SJSA1 (cell line): ENCODE measurements at regions not wholly inside any gene's neighbourhood (a gene's known extent, or its start where the extent isn't known, plus 50 kb on each side); places are given as distances from the start of the nearest gene placed in this dataset.
"Not testable (repeated sequence)": the region's sequence is repeated elsewhere in the genome, so short reads cannot be mapped to it uniquely, and the experiment has no call there.

Experiments
- DNase-seq, 2 experiments: peaks; one replicate each; pipeline ENCODE4 v3.0.0-alpha.2; 2015 to 2020; ENCODE audit warnings: low spot score in 2 of 2, low read depth in 1 of 2
- H3K27ac ChIP-seq: fragments of 250-450 bp; sonication (Bioruptor Pico); 2 replicates; pipeline ENCODE4 v1.5.1; 2020; ENCODE audit warnings: mild to moderate bottlenecking, moderate library complexity
- H3K27me3 ChIP-seq: fragments of 250-450 bp; sonication (Bioruptor Pico); replicated peaks from 2 replicates; pipeline ENCODE4 v1.5.1; 2020; ENCODE audit warnings: mild to moderate bottlenecking, moderate library complexity
- H3K36me3 ChIP-seq: fragments of 250-450 bp; sonication (Bioruptor Pico); 2 replicates; pipeline ENCODE4 v1.5.1; 2020; ENCODE audit warnings: mild to moderate bottlenecking
- H3K4me1 ChIP-seq: fragments of 250-450 bp; sonication (Bioruptor Pico); replicated peaks from 2 replicates; pipeline ENCODE4 v1.6.1; 2021; ENCODE audit warnings: mild to moderate bottlenecking
- H3K4me3 ChIP-seq: fragments of 250-450 bp; sonication (Bioruptor Pico); 2 replicates; pipeline ENCODE4 v1.5.1; 2020; ENCODE audit warnings: mild to moderate bottlenecking
- H3K9me3 ChIP-seq: fragments of 250-450 bp; sonication (Bioruptor Pico); replicated peaks from 2 replicates; pipeline ENCODE4 v1.5.1; 2020; ENCODE audit warnings: mild to moderate bottlenecking

GRCh38 chr6:17218023-17218748 is 63.0 kb upstream of the RBM24 start:
- H3K4me1 ChIP-seq = no peaks in the 10 kb centered on the region
- no peak overlapping the region for H3K27ac ChIP-seq
- H3K4me3 ChIP-seq = no peak overlapping the region
- no peaks in the 10 kb centered on the region for H3K36me3 ChIP-seq
- no peaks in the 10 kb centered on the region; the same call in 1 of the 2 replicates for H3K27me3 ChIP-seq
- H3K9me3 ChIP-seq = no peaks in the 10 kb centered on the region
- no peak for DNase-seq

DNA sequence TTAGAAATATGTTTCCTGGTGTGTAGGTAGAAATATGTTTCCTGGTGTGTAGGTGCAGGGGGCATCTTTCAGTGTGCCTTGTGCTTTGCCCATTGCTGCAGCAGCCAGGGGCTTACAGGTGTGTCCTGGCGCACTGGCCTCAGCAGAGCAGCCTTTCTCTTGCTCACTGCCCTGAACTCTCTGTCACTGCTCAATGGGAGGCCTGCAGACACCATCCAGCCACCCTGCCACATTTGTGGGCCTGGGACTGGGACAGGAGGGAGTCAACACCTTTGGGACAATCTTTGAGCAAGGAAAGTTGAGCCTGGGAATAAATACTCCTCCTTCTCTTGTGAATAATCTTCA is 62.4 kb upstream of the RBM24 start:
- Histone ChIP-seq H3K27ac (no peak overlapping the region), H3K36me3 (no peaks in the 10 kb centered on the region), H3K9me3 (no peaks in the 10 kb centered on the region), H3K4me3 (no peak overlapping the region), H3K4me1 (no peaks in the 10 kb centered on the region), H3K27me3 (no peaks in the 10 kb centered on the region; the same call in 1 of the 2 replicates)
- DNase-seq = no peak

DNA sequence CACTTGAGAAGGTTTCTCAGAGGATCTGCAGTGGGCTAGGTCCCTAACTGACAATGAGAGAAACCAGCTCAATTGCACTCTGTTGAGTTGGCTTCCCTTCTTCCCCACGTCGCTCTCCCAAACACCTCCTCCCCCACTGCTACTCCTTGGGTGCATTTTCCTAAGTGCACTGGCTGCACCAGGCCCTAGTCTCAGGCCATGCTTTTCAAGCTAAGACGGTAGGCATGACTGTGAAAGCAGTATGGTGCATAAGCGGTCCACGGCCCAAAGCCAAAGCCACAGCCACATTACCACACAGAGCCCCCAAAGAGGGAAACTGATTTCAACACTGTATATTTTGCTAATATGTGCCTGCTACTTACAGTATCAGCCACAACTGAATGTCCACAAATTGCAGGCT is 62.1 kb upstream of the RBM24 start:
- DNase-seq = no peak
- Histone ChIP-seq H3K4me1 (no peaks in the 10 kb centered on the region), H3K9me3 (no peaks in the 10 kb centered on the region), H3K27me3 (no peaks in the 10 kb centered on the region; the same call in 1 of the 2 replicates), H3K4me3 (no peak overlapping the region), H3K27ac (no peak overlapping the region), H3K36me3 (no peaks in the 10 kb centered on the region)

DNA sequence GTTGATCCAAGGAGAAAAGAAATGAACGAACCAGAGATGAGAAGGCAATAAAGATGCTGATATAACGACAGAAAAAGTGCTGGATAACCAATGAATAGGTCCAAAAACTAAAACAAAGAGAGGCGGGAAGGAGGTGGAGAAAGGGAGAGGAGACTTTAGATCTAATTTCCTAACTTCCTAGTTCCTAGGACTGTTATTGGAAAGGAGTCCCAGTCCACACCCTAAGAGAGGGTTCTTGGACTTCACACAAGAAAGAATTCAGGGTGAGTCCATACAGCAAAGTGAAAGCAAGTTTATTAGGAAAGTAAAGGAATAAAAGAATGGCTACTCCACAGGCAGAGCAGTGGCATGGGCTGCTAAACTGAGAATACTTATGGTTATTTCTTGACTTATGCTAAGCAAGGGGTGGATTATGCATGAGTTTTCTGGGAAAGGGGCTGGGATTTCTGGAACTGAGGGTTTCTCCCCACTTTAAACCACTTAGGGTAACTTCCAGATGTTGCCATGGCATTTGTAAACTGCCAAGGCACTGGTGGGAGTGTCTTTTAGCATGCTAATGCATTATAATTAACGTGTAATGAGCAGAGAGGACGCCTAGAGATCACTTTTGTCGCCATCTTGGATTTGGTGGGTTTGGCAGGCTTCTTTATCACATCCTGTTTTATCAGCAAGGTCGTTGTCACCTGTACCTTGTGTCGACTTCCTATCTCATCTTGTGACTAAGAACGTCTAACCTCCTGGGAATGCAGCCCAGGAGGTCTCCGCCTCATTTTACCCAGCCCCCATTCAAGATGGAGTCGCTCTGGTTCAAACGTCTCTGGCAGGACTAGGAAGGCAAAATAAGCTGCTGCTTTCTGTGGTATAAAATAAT is 60.9 kb upstream of the RBM24 start:
- H3K4me1 ChIP-seq = no peaks in the 10 kb centered on the region
- DNase-seq = no peak
- H3K4me3 ChIP-seq = no peak overlapping the region
- no peaks in the 10 kb centered on the region for H3K9me3 ChIP-seq
- no peak overlapping the region for H3K27ac ChIP-seq
- H3K27me3 ChIP-seq = no peaks in the 10 kb centered on the region; the same call in 1 of the 2 replicates
- no peaks in the 10 kb centered on the region for H3K36me3 ChIP-seq

DNA sequence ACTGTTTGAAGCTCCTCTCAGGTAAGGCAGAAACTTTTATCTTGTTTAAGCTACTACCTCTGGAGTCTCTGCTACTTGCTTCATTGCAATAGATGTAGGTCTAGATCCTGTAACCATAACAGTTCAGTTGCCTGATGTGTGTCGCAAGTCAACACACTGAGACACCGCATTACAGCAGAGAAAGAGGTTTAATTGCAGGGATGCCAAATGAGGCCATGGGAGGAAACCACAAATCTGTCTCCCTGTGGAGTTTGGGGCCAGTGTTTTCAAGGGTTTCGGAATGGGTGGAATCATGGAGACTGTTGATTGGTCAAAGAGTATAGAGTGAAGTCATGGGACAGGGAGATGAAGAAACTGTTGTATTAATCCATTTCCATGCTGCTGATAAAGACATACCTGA is 57.1 kb upstream of the RBM24 start:
- Histone ChIP-seq H3K4me1 (no peaks in the 10 kb centered on the region), H3K4me3 (no peak overlapping the region), H3K27ac (no peak overlapping the region), H3K9me3 (no peaks in the 10 kb centered on the region), H3K36me3 (no peaks in the 10 kb centered on the region), H3K27me3 (no peaks in the 10 kb centered on the region)
- DNase-seq = no peak

GRCh38 chr6:17224501-17224900 is 56.7 kb upstream of the RBM24 start:
- H3K4me1 ChIP-seq, DNase-seq, H3K9me3 ChIP-seq, H3K36me3 ChIP-seq, H3K27me3 ChIP-seq, H3K4me3 ChIP-seq, H3K27ac ChIP-seq: not testable (repeated sequence)

GRCh38 chr6:17225767-17226630 is 55.2 kb upstream of the RBM24 start:
- no peaks in the 10 kb centered on the region for H3K9me3 ChIP-seq
- H3K4me1 ChIP-seq = no peaks in the 10 kb centered on the region
- no peaks in the 10 kb centered on the region for H3K36me3 ChIP-seq
- H3K27ac ChIP-seq = no peak overlapping the region
- no peak for DNase-seq
- H3K4me3 ChIP-seq = no peak overlapping the region
- no peaks in the 10 kb centered on the region for H3K27me3 ChIP-seq

DNA sequence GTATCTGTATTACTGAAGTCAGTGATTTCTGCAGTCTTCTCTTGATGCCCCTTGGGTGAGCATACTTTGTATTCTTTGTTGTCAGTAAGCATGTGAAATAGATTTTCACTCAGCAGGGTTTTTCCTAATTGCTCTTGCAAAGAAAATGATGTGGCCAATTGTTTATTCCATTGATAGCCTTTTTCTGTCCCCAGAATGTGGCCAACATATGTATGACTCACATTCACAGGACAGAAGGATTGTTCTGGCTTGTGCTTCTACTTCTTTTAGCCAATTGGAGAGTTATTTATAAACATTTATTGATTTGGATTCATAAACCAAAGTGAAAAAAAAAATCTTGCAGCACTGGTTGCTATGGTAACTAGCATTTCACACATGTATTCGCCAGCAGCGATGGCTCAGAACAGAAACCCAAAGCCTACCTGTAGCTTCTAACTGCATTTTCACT is 54.4 kb upstream of the RBM24 start:
- H3K27ac ChIP-seq = no peak overlapping the region
- DNase-seq = peak in 1 of 2 experiments; percentile 10
- no peaks in the 10 kb centered on the region for H3K36me3 ChIP-seq
- H3K4me1 ChIP-seq = no peaks in the 10 kb centered on the region
- no peak overlapping the region for H3K4me3 ChIP-seq
- H3K27me3 ChIP-seq = no peaks in the 10 kb centered on the region
- no peaks in the 10 kb centered on the region for H3K9me3 ChIP-seq

DNA sequence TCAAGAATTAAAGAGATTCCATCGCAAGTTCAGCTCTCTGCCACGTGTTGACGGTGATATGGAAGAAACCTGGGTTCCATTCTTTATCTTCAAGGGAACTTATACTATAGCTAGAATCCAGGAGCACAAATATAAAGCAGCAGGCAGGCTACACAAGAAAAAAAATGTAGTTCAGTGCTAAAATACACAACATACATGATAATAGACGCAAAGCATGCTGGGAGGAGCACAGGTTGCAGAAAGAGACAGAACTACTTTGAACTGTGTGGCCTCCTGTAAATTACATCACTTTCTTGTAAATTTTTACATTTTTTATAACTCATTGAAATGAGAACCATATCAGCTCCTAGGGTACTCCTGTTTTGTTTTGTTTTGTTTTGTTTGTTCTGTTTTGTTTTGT is 53.8 kb upstream of the RBM24 start:
- no peak for DNase-seq
- Histone ChIP-seq H3K9me3 (no peaks in the 10 kb centered on the region), H3K36me3 (no peaks in the 10 kb centered on the region), H3K4me1 (no peaks in the 10 kb centered on the region), H3K27ac (no peak overlapping the region), H3K27me3 (no peaks in the 10 kb centered on the region), H3K4me3 (no peak overlapping the region)
